22Rv1 (cell line): ENCODE measurements at regions not wholly inside any gene's neighbourhood (a gene's known extent, or its start where the extent isn't known, plus 50 kb on each side); places are given as distances from the start of the nearest gene placed in this dataset.

Source experiments
- ZFX ChIP-seq: fragments of 450-650 bp; IDR thresholded peaks from 2 replicates; pipeline ENCODE4 v1.6.1; 2017; ENCODE audit warnings: antibody characterized with exemption, borderline replicate concordance
- TF ChIP-seq, protein P1 (sequence below): fragments of 450-650 bp; IDR thresholded peaks from 2 replicates; pipeline ENCODE4 v1.5.1; 2017; ENCODE audit warnings: mild to moderate bottlenecking

DNA sequence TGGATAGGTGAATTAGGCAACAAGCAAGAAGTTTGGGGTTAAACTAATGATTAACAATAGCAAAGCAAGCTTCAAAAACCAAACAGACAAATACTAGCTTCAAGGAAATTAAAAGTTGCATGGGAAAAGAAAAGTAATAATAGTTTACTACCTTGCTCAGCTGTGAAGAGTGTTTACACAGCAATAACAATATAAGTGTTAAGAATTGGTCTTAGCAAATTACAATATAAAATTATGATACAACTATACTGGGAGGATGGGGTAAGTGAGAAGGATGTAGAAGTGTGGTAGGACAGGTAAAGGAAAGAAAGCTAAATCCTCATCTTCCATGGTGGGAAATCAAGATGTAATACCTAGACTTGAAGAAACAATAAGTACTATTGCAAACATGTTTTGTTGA lies 137.7 kb upstream of the MAFB start:
- TF ChIP-seq, protein P1, sequence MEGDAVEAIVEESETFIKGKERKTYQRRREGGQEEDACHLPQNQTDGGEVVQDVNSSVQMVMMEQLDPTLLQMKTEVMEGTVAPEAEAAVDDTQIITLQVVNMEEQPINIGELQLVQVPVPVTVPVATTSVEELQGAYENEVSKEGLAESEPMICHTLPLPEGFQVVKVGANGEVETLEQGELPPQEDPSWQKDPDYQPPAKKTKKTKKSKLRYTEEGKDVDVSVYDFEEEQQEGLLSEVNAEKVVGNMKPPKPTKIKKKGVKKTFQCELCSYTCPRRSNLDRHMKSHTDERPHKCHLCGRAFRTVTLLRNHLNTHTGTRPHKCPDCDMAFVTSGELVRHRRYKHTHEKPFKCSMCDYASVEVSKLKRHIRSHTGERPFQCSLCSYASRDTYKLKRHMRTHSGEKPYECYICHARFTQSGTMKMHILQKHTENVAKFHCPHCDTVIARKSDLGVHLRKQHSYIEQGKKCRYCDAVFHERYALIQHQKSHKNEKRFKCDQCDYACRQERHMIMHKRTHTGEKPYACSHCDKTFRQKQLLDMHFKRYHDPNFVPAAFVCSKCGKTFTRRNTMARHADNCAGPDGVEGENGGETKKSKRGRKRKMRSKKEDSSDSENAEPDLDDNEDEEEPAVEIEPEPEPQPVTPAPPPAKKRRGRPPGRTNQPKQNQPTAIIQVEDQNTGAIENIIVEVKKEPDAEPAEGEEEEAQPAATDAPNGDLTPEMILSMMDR, result no peak
- TF ChIP-seq ZFX, result no peak
